ENCODE measurements at regions not wholly inside any gene's neighbourhood (a gene's known extent, or its start where the extent isn't known, plus 50 kb on each side); places are given as distances from the start of the nearest gene placed in this dataset.

- no peak overlapping the region for H3K4me3 ChIP-seq
- WGBS, 2 donors, result 83 to 84% methylated on average over 12 of the region's 12 CpGs
- no peaks in the 10 kb centered on the region for H3K9me3 ChIP-seq
- no peaks in the 10 kb centered on the region for H3K27me3 ChIP-seq
- H3K36me3 ChIP-seq, result no peaks in the 10 kb centered on the region
- no peak for TF ChIP-seq CTCF (IDR thresholded peaks at IDR 0.05)
- DNase-seq (no peak), ATAC-seq (no peak)
- intact Hi-C loops (cut with DNase I), result no loop called here
- H3K27ac ChIP-seq, result no peak overlapping the region
- H3K4me1 ChIP-seq, result peaks cover 4 to 50% (median 15%) of the 10 kb centered on the region in 9 donors
Measured at GRCh38 chr10:33122014-33122809, 164.2 kb upstream of the ITGB1 start.

GRCh38 chr10:33120700-33121099 lies 162.7 kb upstream of the ITGB1 start:
- intact Hi-C loops (cut with DNase I), result no loop called here
- no peak for TF ChIP-seq CTCF (IDR thresholded peaks at IDR 0.05)
- 94 to 100% methylated on average over 2 of the region's 2 CpGs for WGBS, 2 donors
- DNase-seq, result no peak
- Histone ChIP-seq H3K36me3 (no peaks in the 10 kb centered on the region), H3K4me1 (peaks cover 3 to 50% (median 9%) of the 10 kb centered on the region in 9 donors), H3K27me3 (no peaks in the 10 kb centered on the region), H3K9me3 (no peaks in the 10 kb centered on the region), H3K4me3 (no peak overlapping the region), H3K27ac (peak overlapping the region in 1 of 10 donors; percentile 38)
- no peak for ATAC-seq

- H3K27ac ChIP-seq, result peak overlapping the region in 1 of 10 donors; percentile 38
- intact Hi-C loops (cut with DNase I), result no loop called here
- no peak for TF ChIP-seq CTCF (IDR thresholded peaks at IDR 0.05)
Measured at GRCh38 chr10:33120275-33120674, 162.2 kb upstream of the ITGB1 start.

GRCh38 chr10:33117816-33118215 lies 159.8 kb upstream of the ITGB1 start:
- ATAC-seq, result peak in 1 of 8 donors; percentile 27
- Histone ChIP-seq H3K27ac (peak overlapping the region in 1 of 10 donors; percentile 76), H3K27me3 (no peaks in the 10 kb centered on the region), H3K4me3 (no peak overlapping the region), H3K4me1 (peaks cover 0 to 58% (median 20%) of the 10 kb centered on the region in 9 donors), H3K9me3 (no peaks in the 10 kb centered on the region), H3K36me3 (no peaks in the 10 kb centered on the region)
- intact Hi-C loops (cut with DNase I), result loop anchor here in 4 of 10 donors (5.0 to 10.0 kb wide), 4 partner anchors 103 to 1519 kb away; partner anchors contain the start of gene NRP1 (in 1 of the 4)
- 92 to 95% methylated on average over 6 of the region's 6 CpGs for WGBS, 2 donors
- TF ChIP-seq CTCF (IDR thresholded peaks at IDR 0.05), result no peak
- DNase-seq, result no peak

More at GRCh38 chr10:33120275-33120674, 162.2 kb upstream of the ITGB1 start:
- Histone ChIP-seq H3K9me3 (no peaks in the 10 kb centered on the region), H3K36me3 (no peaks in the 10 kb centered on the region), H3K4me1 (peaks cover 0 to 50% (median 5%) of the 10 kb centered on the region in 9 donors), H3K27me3 (no peaks in the 10 kb centered on the region), H3K4me3 (no peak overlapping the region)
- WGBS, 2 donors, result 86 to 92% methylated on average over 3 of the region's 3 CpGs
- ATAC-seq (no peak), DNase-seq (no peak)

Measured in heart right ventricle (tissue), 16 donors.